ENCODE measurements at regions not wholly inside any gene's neighbourhood (a gene's known extent, or its start where the extent isn't known, plus 50 kb on each side); places are given as distances from the start of the nearest gene placed in this dataset.
A peak's percentile ranks its signal among the peaks of the same experiment; 100 is the strongest.

DNA sequence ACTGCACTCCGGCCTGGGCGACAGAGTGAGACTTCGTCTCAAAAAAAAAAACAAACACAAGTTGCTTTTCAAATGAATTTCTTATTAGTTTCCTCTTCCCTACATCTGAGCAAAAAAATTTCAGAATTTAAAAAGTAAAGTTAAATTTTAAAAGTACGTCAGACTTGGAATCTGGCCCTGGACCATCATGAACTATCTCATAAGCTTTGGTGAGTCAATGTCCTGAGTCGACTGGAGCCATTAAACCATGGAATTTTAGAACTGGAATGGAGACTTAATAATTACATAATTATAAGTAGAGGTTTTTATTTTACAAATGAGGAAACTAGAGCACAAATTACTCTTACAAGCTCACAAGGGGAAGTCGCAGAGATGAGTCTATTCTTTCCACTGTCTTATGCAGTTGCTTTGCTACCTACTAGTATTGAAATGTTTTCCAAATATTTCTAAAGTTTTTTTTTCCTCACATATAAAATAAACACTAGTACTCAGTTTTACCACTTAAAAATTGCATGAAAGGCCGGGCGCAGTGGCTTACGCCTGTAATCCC is 98.0 kb upstream of the ZNF608 start:
- ATAC-seq (no peak), DNase-seq (no peak)
- Mint-ChIP-seq H3K4me3 (no peak overlapping the region), H3K27ac (no peak overlapping the region), H3K4me1 (no peaks in the 10 kb centered on the region), H3K27me3 (no peaks in the 10 kb centered on the region), H3K36me3 (ENCODE audit: low read depth) (no peaks in the 10 kb centered on the region)
- H3K9me3 ChIP-seq (ENCODE audit: control insufficient read depth, low read length, poor library complexity, severe bottlenecking): no peaks in the 10 kb centered on the region

DNA sequence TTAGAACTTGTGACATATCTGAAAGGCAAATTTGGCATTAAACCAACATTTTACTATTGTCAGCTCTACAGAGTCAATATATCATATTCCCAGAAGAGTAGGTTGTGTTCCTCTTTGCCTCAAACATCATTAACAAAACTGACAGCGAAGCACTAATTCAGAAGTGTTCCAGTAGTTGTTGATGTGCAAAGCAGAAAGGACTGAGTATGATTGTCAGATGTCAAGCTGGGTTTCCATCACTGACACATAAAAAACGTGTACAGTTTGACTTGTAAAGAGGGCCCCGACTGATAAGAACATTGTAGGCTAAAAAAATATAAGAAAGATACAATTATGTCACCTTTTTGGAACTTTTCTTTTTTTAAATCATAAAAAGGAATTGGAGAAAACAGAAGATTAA is 101.5 kb upstream of the ZNF608 start:
- no peak for ATAC-seq
- H3K36me3 Mint-ChIP-seq (ENCODE audit: low read depth): no peaks in the 10 kb centered on the region

DNA sequence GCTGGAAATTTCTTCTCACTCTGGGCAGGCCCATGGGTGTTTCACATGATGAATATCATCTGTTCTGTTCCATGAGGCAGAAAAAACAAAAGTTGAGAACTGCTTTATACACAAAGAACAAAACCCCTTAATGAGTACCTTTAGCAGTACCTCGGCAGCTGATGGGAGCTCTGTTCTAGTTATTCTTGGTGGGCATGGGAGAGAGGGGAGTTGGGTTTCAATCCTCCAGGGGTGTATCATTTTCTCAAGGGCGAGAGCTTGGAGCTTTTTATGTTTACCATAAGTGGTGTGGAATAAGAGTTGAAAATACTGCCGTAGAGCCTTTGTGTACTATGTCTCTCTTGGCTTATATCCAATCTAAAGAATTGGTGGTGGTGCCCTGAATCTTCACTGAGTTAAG is 103.3 kb upstream of the ZNF608 start:
- Mint-ChIP-seq H3K4me3 (no peak overlapping the region), H3K27me3 (no peaks in the 10 kb centered on the region), H3K4me1 (no peaks in the 10 kb centered on the region), H3K27ac (no peak overlapping the region), H3K36me3 (ENCODE audit: low read depth) (no peaks in the 10 kb centered on the region)
- peaks cover 2% of the 10 kb centered on the region for H3K9me3 ChIP-seq (ENCODE audit: control insufficient read depth, low read length, poor library complexity, severe bottlenecking)
- no peak for ATAC-seq
- no peak for DNase-seq

More for the DNA sequence above, 101.5 kb upstream of the ZNF608 start:
- H3K4me3 Mint-ChIP-seq: no peak overlapping the region
- no peak overlapping the region for H3K27ac Mint-ChIP-seq
- DNase-seq: no peak
- H3K9me3 ChIP-seq (ENCODE audit: control insufficient read depth, low read length, poor library complexity, severe bottlenecking): no peaks in the 10 kb centered on the region
- no peaks in the 10 kb centered on the region for H3K4me1 Mint-ChIP-seq
- H3K27me3 Mint-ChIP-seq: no peaks in the 10 kb centered on the region

DNA sequence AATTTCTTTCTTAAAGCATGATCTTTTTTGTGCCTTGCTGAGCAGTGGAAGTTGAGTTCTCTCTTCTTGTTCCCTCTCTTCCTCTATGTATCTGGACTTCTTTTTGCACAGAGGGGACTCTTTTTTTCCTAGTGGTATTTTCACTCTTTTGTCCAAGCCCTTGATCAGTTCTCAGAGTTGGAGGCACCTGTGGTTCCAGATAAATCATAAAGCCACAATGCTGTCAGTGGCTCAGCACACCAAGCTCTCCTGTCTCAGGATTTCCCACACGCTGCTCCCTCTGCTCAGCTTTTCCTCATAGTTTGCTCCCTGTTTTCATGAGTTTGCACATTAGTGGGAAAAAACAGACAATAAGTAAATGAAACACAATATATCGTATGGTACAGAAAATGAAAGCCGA is 110.3 kb upstream of the ZNF608 start:
- Mint-ChIP-seq H3K4me1 (no peaks in the 10 kb centered on the region), H3K27ac (no peak overlapping the region), H3K4me3 (no peak overlapping the region), H3K27me3 (no peaks in the 10 kb centered on the region), H3K36me3 (ENCODE audit: low read depth) (no peaks in the 10 kb centered on the region)
- no peak for ATAC-seq
- no peak for DNase-seq
- peaks cover 2% of the 10 kb centered on the region for H3K9me3 ChIP-seq (ENCODE audit: control insufficient read depth, low read length, poor library complexity, severe bottlenecking)

DNA sequence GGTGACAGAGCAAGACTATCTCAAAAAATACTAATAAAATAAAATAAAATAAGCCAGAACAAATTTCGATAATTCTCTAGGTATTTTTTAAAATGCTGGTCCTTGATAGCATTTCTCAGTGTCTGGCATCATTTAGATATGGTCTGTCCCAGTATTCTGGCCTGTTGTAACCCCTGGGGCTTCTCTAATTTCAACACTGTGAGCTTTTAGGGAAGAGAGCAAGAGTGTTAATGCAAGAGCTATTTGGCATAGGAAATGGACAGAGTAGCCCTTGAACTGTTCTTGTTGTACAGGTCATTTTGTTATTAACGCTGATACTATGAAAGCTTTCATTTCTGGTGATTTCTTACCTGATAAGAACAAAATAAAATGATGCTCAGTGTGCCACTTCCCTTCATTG is 112.2 kb upstream of the ZNF608 start:
- Mint-ChIP-seq H3K27me3 (no peaks in the 10 kb centered on the region), H3K4me1 (no peaks in the 10 kb centered on the region), H3K27ac (no peak overlapping the region), H3K36me3 (ENCODE audit: low read depth) (no peaks in the 10 kb centered on the region), H3K4me3 (no peak overlapping the region)
- H3K9me3 ChIP-seq (ENCODE audit: control insufficient read depth, low read length, poor library complexity, severe bottlenecking): no peaks in the 10 kb centered on the region
- ATAC-seq (no peak), DNase-seq (no peak)

- H3K4me1 Mint-ChIP-seq: no peaks in the 10 kb centered on the region
- H3K9me3 ChIP-seq (ENCODE audit: control insufficient read depth, low read length, poor library complexity, severe bottlenecking): no peaks in the 10 kb centered on the region
- ATAC-seq (peak; percentile 32), DNase-seq (no peak)
- no peak overlapping the region for H3K27ac Mint-ChIP-seq
- no peaks in the 10 kb centered on the region for H3K27me3 Mint-ChIP-seq
- H3K36me3 Mint-ChIP-seq (ENCODE audit: low read depth): no peaks in the 10 kb centered on the region
- no peak overlapping the region for H3K4me3 Mint-ChIP-seq
Observed at GRCh38 chr5:124859027-124859426, 112.6 kb upstream of the ZNF608 start.

GRCh38 chr5:124859556-124860290 is 113.3 kb upstream of the ZNF608 start:
- DNase-seq: no peak
- Mint-ChIP-seq H3K4me3 (no peak overlapping the region), H3K27me3 (no peaks in the 10 kb centered on the region), H3K36me3 (ENCODE audit: low read depth) (no peaks in the 10 kb centered on the region), H3K4me1 (no peaks in the 10 kb centered on the region), H3K27ac (no peak overlapping the region)
- no peaks in the 10 kb centered on the region for H3K9me3 ChIP-seq (ENCODE audit: control insufficient read depth, low read length, poor library complexity, severe bottlenecking)
- ATAC-seq: no peak

GRCh38 chr5:124860291-124860655 is 113.8 kb upstream of the ZNF608 start:
- H3K27me3 Mint-ChIP-seq: no peaks in the 10 kb centered on the region
- no peak for ATAC-seq
- no peak overlapping the region for H3K27ac Mint-ChIP-seq
- no peaks in the 10 kb centered on the region for H3K36me3 Mint-ChIP-seq (ENCODE audit: low read depth)
- DNase-seq: no peak
- no peaks in the 10 kb centered on the region for H3K9me3 ChIP-seq (ENCODE audit: control insufficient read depth, low read length, poor library complexity, severe bottlenecking)
- H3K4me1 Mint-ChIP-seq: no peaks in the 10 kb centered on the region
- H3K4me3 Mint-ChIP-seq: no peak overlapping the region

- Mint-ChIP-seq H3K4me3 (no peak overlapping the region), H3K36me3 (ENCODE audit: low read depth) (no peaks in the 10 kb centered on the region), H3K4me1 (no peaks in the 10 kb centered on the region), H3K27me3 (no peaks in the 10 kb centered on the region), H3K27ac (no peak overlapping the region)
- H3K9me3 ChIP-seq (ENCODE audit: control insufficient read depth, low read length, poor library complexity, severe bottlenecking): no peaks in the 10 kb centered on the region
- no peak for DNase-seq
- no peak for ATAC-seq
Observed at GRCh38 chr5:124865066-124865465, 118.6 kb upstream of the ZNF608 start.

- DNase-seq (no peak), ATAC-seq (no peak)
- H3K4me1 Mint-ChIP-seq: no peaks in the 10 kb centered on the region
- no peaks in the 10 kb centered on the region for H3K27me3 Mint-ChIP-seq
- no peaks in the 10 kb centered on the region for H3K9me3 ChIP-seq (ENCODE audit: control insufficient read depth, low read length, poor library complexity, severe bottlenecking)
- H3K27ac Mint-ChIP-seq: no peak overlapping the region
- no peak overlapping the region for H3K4me3 Mint-ChIP-seq
- H3K36me3 Mint-ChIP-seq (ENCODE audit: low read depth): no peaks in the 10 kb centered on the region
Observed at GRCh38 chr5:124865603-124866354, 119.3 kb upstream of the ZNF608 start.

GRCh38 chr5:124866355-124867136 is 120.1 kb upstream of the ZNF608 start:
- no peaks in the 10 kb centered on the region for H3K9me3 ChIP-seq (ENCODE audit: control insufficient read depth, low read length, poor library complexity, severe bottlenecking)
- H3K4me1 Mint-ChIP-seq: no peaks in the 10 kb centered on the region
- DNase-seq: no peak
- H3K4me3 Mint-ChIP-seq: no peak overlapping the region
- no peaks in the 10 kb centered on the region for H3K27me3 Mint-ChIP-seq
- no peak for ATAC-seq
- no peak overlapping the region for H3K27ac Mint-ChIP-seq
- H3K36me3 Mint-ChIP-seq (ENCODE audit: low read depth): no peaks in the 10 kb centered on the region

GRCh38 chr5:124867137-124867704 is 120.8 kb upstream of the ZNF608 start:
- Mint-ChIP-seq H3K36me3 (ENCODE audit: low read depth) (no peaks in the 10 kb centered on the region), H3K27ac (no peak overlapping the region), H3K4me1 (no peaks in the 10 kb centered on the region), H3K27me3 (no peaks in the 10 kb centered on the region), H3K4me3 (no peak overlapping the region)
- no peaks in the 10 kb centered on the region for H3K9me3 ChIP-seq (ENCODE audit: control insufficient read depth, low read length, poor library complexity, severe bottlenecking)
- DNase-seq: no peak
- ATAC-seq: no peak

- DNase-seq: no peak
- H3K36me3 Mint-ChIP-seq (ENCODE audit: low read depth): no peaks in the 10 kb centered on the region
- H3K4me1 Mint-ChIP-seq: no peaks in the 10 kb centered on the region
- ATAC-seq: no peak
- no peak overlapping the region for H3K27ac Mint-ChIP-seq
- no peaks in the 10 kb centered on the region for H3K9me3 ChIP-seq (ENCODE audit: control insufficient read depth, low read length, poor library complexity, severe bottlenecking)
- no peak overlapping the region for H3K4me3 Mint-ChIP-seq
- H3K27me3 Mint-ChIP-seq: no peaks in the 10 kb centered on the region
Observed at GRCh38 chr5:124868676-124869075, 122.2 kb upstream of the ZNF608 start.
